Naive B cell (primary cell): ENCODE measurements at regions not wholly inside any gene's neighbourhood (a gene's known extent, or its start where the extent isn't known, plus 50 kb on each side); places are given as distances from the start of the nearest gene placed in this dataset.
A peak's percentile ranks its signal among the peaks of the same experiment; 100 is the strongest.
"Not testable (repeated sequence)": the region's sequence is repeated elsewhere in the genome, so short reads cannot be mapped to it uniquely, and the experiment has no call there.

Experiments used
- ATAC-seq, 2 donors: fragments of 150-1000 bp; cut with Tn5 transposase; 2 replicates each; pipeline ENCODE4 v1.10.0; 2021; ENCODE audit warnings: low read depth in 2 of 2, mild to moderate bottlenecking in 2 of 2, moderate library complexity in 2 of 2
- DNase-seq: peaks from one replicate; pipeline ENCODE4 v3.0.0; 2022
- H3K27ac Mint-ChIP-seq, 6 donors: one replicate each; pipeline ENCODE4 v1.8.0; 2020 to 2022; ENCODE audit warnings: mild to moderate bottlenecking in 6 of 6, mixed read lengths in 6 of 6, moderate library complexity in 5 of 6, inconsistent platforms in 2 of 6
- H3K27me3 Mint-ChIP-seq, 3 donors: one replicate each; pipeline ENCODE4 v1.8.0; 2021 to 2022; ENCODE audit warnings: mixed read lengths in 3 of 3, mild to moderate bottlenecking in 1 of 3
- H3K36me3 Mint-ChIP-seq, 2 donors: one replicate each; pipeline ENCODE4 v1.8.0; 2020 to 2022; ENCODE audit warnings: mixed read lengths in 2 of 2, inconsistent platforms in 1 of 2, mild to moderate bottlenecking in 1 of 2
- H3K4me1 Mint-ChIP-seq, 3 donors: one replicate each; pipeline ENCODE4 v1.8.0; 2020 to 2022; ENCODE audit warnings: mixed read lengths in 3 of 3, inconsistent platforms in 1 of 3, mild to moderate bottlenecking in 1 of 3, moderate library complexity in 1 of 3
- H3K4me3 Mint-ChIP-seq, 8 donors: one replicate each; pipeline ENCODE4 v1.8.0; 2020 to 2022; ENCODE audit warnings: mild to moderate bottlenecking in 8 of 8, mixed read lengths in 8 of 8, moderate library complexity in 8 of 8, inconsistent platforms in 2 of 8
- H3K9me3 Mint-ChIP-seq, 7 donors: one replicate each; pipeline ENCODE4 v1.8.0; 2020 to 2022; ENCODE audit warnings: mixed read lengths in 7 of 7, mild to moderate bottlenecking in 5 of 7, inconsistent platforms in 2 of 7, moderate library complexity in 1 of 7

DNA sequence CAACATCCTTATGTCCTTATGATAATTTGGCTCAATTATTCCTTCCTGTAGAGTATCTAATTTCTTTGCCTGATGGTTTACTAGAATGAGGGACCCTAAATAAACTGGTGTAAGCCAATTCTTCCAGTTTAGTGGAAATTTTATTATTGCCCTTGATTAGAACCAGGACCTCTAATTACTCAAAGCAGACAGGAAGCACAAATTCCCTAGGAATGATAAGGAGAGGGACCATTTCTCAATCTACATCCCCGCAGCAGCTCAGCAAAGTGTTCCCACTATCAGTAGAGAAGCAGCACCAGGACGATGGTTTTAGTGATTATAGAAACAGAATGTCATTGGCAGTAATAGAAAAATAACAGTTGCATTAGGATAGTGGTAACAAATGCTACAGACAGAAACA, 97.1 kb downstream of the PLPPR4 start:
- Mint-ChIP-seq H3K9me3 (peaks cover 0 to 8% (median 0%) of the 10 kb centered on the region in 7 donors), H3K27me3 (no peaks in the 10 kb centered on the region), H3K4me1 (no peaks in the 10 kb centered on the region), H3K36me3 (no peaks in the 10 kb centered on the region), H3K27ac (no peak overlapping the region), H3K4me3 (no peak overlapping the region)
- no peak for ATAC-seq
- DNase-seq: no peak

DNA sequence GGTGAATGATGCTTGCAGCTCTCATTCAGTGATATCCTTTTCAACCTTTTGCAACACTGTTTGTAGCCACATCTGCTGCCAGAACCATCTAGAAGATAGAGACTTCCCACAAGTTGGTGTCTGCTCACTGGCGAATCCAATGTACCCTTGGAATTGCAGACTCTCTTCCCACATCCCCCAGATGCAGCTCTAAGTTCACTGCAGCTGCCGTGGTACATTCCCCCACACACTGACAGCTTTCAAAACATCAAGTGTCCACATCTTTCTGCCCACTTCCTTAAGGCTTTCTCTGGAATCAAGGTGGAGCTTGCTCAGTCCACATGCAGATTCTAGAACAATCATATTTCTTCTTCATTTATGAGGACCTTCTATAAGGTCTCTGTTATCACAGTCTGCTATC, 99.2 kb downstream of the PLPPR4 start:
- DNase-seq (no peak), ATAC-seq (no peak)
- H3K36me3 Mint-ChIP-seq: no peaks in the 10 kb centered on the region
- H3K27me3 Mint-ChIP-seq: no peaks in the 10 kb centered on the region
- H3K4me1 Mint-ChIP-seq: no peaks in the 10 kb centered on the region
- H3K9me3 Mint-ChIP-seq: peaks cover 0 to 4% (median 0%) of the 10 kb centered on the region in 7 donors
- H3K4me3 Mint-ChIP-seq: no peak overlapping the region
- H3K27ac Mint-ChIP-seq: no peak overlapping the region

DNA sequence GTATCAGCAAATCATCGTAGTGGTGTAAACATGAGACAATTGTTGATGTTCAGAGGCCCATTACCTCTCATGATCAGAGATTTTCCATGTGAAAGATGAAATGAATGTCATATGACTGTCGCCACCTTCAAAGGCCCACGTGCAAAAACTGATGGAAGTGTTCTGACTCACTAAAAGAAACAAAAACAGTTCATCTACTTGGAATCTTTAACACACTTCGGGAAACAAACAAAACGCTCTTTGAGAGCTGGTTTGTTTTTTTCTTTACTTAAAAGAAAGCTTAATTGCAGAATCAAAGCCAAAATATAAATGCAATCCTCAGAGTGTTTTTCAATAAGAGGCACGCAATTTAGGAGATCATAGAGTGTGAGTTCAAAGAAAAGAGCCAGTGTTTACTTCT, 100.8 kb downstream of the PLPPR4 start:
- Mint-ChIP-seq H3K27me3 (no peaks in the 10 kb centered on the region), H3K36me3 (no peaks in the 10 kb centered on the region), H3K4me3 (no peak overlapping the region), H3K9me3 (peaks cover 0 to 6% (median 0%) of the 10 kb centered on the region in 7 donors), H3K27ac (no peak overlapping the region), H3K4me1 (no peaks in the 10 kb centered on the region)
- DNase-seq: no peak
- ATAC-seq: no peak

DNA sequence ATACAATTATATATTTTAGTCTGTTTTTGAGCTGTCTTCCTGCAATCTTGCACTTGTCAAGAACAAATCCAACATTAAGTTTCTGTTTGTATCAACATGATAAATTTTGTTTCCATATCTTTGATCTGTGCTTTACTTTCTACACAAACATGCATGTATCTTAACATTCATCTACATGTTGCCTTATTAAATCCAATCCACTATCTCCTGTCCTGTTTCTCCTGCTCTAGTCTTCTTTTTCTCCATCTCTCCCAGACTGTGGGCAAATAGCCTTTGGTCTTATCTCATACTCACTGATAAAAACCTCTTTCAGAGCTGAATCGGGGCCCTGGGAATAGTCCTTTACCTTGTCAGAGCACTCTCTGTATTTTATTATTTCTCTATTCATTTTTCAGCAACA, 101.3 kb downstream of the PLPPR4 start:
- no peaks in the 10 kb centered on the region for H3K4me1 Mint-ChIP-seq
- no peaks in the 10 kb centered on the region for H3K36me3 Mint-ChIP-seq
- no peak overlapping the region for H3K27ac Mint-ChIP-seq
- no peak overlapping the region for H3K4me3 Mint-ChIP-seq
- H3K9me3 Mint-ChIP-seq: peaks cover 0 to 3% (median 0%) of the 10 kb centered on the region in 7 donors
- ATAC-seq (no peak), DNase-seq (no peak)
- H3K27me3 Mint-ChIP-seq: no peaks in the 10 kb centered on the region

DNA sequence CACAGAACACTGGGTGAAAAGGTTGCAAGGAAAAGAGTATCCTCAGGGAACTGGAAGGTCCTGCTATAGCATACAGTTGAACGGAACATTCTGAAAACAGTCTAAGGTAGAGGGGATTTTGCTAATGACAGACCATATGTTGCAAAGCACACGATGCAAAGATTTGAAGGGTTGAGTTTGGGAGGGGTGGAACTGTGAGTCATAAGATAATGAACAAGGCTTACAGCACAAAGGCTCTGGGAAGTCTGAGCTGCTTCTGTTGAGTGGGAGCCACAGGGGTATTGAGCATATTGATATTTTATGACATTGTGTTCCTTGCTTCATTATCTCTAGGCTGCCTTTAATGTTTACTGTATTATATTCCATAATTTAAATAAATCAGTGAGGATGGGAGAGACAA, 104.9 kb downstream of the PLPPR4 start:
- Mint-ChIP-seq H3K4me3 (no peak overlapping the region), H3K27me3 (no peaks in the 10 kb centered on the region), H3K27ac (no peak overlapping the region), H3K4me1 (no peaks in the 10 kb centered on the region), H3K9me3 (peaks cover 0 to 3% (median 0%) of the 10 kb centered on the region in 7 donors), H3K36me3 (no peaks in the 10 kb centered on the region)
- ATAC-seq (no peak), DNase-seq (no peak)

DNA sequence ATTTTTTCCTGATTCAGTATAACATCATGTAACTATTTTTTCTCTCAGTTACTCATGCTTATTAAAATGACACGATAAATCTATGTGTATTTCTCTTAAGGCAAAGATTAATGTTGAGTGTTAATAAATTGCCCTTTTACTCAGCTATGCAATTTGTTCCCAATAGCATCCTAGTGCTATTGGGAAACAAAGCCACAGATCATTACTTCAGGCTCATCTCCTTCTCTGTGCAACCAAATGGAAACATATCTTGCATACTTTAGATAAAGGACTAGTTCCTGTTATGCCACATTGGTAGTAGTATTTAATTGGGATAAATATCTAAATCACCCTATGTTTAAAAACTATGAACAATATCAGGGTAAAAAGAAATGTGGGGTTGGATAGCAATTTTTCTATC, 106.2 kb downstream of the PLPPR4 start:
- Mint-ChIP-seq H3K4me1 (no peaks in the 10 kb centered on the region), H3K27me3 (no peaks in the 10 kb centered on the region), H3K9me3 (peaks cover 0 to 3% (median 0%) of the 10 kb centered on the region in 7 donors), H3K27ac (no peak overlapping the region), H3K36me3 (no peaks in the 10 kb centered on the region), H3K4me3 (no peak overlapping the region)
- ATAC-seq (no peak), DNase-seq (no peak)

DNA sequence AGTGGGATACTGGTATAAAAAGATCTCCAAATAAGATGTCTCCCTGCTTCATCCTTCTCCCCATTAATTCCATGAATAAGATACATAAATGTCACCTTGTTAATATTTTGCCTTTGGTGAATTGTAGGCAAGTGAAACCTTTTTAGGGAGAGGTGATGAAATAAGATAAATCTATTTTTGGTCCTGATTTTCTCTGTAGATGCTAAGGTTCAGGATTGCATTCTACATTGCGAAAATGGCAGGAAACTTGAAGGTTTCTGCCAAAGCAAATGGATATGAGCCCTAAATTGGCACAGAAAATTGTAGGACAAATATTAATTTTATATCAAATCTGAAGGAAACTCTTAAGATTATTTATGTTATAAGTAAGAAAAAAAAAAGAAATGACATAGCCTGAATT, 107.1 kb downstream of the PLPPR4 start:
- no peak overlapping the region for H3K4me3 Mint-ChIP-seq
- peaks cover 0 to 3% (median 0%) of the 10 kb centered on the region in 7 donors for H3K9me3 Mint-ChIP-seq
- H3K4me1 Mint-ChIP-seq: no peaks in the 10 kb centered on the region
- H3K27ac Mint-ChIP-seq: no peak overlapping the region
- DNase-seq (no peak), ATAC-seq (no peak)
- H3K36me3 Mint-ChIP-seq: no peaks in the 10 kb centered on the region
- no peaks in the 10 kb centered on the region for H3K27me3 Mint-ChIP-seq

DNA sequence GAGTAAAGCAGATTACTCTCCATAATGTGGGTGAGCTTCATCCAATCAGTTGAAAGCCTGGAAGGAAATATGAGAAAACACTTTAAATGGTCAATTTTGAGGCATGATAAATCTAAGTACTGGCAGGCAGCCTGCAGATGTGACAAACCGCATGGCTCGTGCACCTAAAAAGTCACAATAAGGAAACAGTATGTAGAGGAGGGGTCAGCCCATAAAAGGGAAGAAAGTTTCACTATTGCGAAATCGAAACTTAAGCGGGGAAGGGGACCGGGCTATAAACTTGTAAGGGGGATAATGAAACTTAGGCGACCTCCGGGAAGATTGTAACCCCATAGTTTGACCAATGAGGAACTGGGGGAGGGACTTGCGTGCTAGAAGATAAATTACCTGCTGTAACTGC, 109.8 kb downstream of the PLPPR4 start:
- Mint-ChIP-seq H3K4me1 (no peaks in the 10 kb centered on the region), H3K4me3 (peak overlapping the region in 2 of 8 donors; percentile 23 to 26), H3K36me3 (no peaks in the 10 kb centered on the region), H3K9me3 (peaks cover 0 to 1% (median under 1%) of the 10 kb centered on the region in 7 donors), H3K27ac (no peak overlapping the region), H3K27me3 (no peaks in the 10 kb centered on the region)
- ATAC-seq (no peak), DNase-seq (no peak)

DNA sequence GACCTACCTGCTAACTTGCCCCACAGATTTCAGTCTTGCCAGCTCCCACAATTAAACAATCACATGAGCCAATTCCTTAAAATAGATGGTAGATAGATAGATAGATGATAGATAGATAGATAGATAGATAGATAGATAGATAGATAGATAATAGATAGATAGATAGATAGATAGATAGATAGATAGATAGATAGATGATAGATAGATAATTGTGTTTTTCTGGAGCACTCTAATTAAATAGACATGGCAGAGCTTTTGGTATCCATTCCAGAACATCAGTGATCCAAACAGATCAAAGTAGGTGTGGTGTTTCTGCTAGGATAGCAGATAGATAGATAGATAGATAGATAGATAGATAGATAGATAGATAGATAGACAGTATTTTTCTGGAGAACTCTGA, 110.4 kb downstream of the PLPPR4 start:
- ATAC-seq, H3K36me3 Mint-ChIP-seq, DNase-seq, H3K27ac Mint-ChIP-seq, H3K4me3 Mint-ChIP-seq, H3K27me3 Mint-ChIP-seq, H3K4me1 Mint-ChIP-seq, H3K9me3 Mint-ChIP-seq: not testable (repeated sequence)

DNA sequence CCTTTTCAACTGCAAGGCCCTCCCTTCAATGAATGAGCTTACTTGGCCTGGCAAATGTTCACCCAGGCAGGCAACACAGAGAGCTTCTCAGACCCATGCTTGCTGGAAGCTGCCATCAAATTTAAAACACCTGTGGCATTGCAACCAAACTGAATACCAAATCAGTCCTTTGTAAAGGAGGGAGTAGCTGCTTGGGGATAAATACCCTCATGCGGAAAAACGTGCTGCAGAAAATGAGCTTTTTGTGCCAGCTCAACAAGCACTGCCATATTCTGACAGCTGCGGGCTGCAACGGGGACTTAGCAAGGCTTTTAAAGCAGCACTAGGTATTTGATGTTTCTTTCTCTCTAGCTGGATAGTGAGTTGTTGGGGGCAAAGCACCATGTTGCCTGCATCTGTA, 119.7 kb downstream of the PLPPR4 start:
- H3K36me3 Mint-ChIP-seq: no peaks in the 10 kb centered on the region
- H3K4me3 Mint-ChIP-seq: no peak overlapping the region
- H3K9me3 Mint-ChIP-seq: peaks cover 4 to 16% (median 9%) of the 10 kb centered on the region in 7 donors
- H3K4me1 Mint-ChIP-seq: no peaks in the 10 kb centered on the region
- no peaks in the 10 kb centered on the region for H3K27me3 Mint-ChIP-seq
- H3K27ac Mint-ChIP-seq: no peak overlapping the region
- DNase-seq (no peak), ATAC-seq (no peak)

DNA sequence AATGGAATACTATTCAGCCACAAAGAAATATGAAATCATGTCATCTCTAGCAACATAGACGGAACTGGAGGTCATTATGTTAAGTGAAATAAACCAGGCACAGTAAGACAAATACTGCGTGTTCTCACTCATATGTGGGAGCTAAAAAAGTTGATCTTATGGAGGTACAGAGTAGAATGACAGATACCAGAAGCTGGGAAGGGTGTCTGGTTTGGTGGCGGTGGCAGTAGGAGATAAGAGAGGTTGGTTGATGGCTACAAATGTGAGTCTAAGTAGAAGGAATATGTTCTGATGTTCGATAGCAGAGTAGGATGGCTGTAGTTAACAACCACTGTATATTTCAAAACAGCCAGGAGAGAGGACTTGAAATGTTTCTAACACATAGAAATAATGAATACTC, 121.6 kb downstream of the PLPPR4 start:
- H3K9me3 Mint-ChIP-seq: peaks cover 2 to 11% (median 6%) of the 10 kb centered on the region in 7 donors
- H3K4me3 Mint-ChIP-seq: no peak overlapping the region
- no peaks in the 10 kb centered on the region for H3K27me3 Mint-ChIP-seq
- no peaks in the 10 kb centered on the region for H3K36me3 Mint-ChIP-seq
- no peaks in the 10 kb centered on the region for H3K4me1 Mint-ChIP-seq
- DNase-seq: no peak
- no peak overlapping the region for H3K27ac Mint-ChIP-seq
- ATAC-seq: no peak

DNA sequence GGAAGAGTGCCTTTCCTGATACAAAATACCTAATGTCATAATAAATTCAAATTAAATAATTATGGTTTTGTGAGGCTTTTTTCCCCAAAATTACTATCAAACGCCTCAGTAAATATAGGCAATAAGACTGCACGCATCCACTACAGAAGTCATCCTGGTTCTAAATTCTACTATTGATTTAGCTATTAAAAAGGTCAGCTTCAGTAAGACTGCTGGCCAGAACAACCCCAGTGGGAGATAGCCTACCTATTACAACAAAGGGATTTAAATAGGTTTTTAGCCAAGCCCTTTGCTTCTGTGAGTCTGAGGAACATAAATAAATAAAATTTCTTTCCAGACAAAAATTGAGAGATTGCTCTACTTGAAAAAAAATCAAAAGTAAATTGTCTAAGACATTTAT, 132.1 kb downstream of the PLPPR4 start:
- H3K27ac Mint-ChIP-seq: no peak overlapping the region
- DNase-seq (no peak), ATAC-seq (no peak)
- H3K36me3 Mint-ChIP-seq: no peaks in the 10 kb centered on the region
- no peaks in the 10 kb centered on the region for H3K27me3 Mint-ChIP-seq
- H3K9me3 Mint-ChIP-seq: peaks cover 0 to 3% (median 0%) of the 10 kb centered on the region in 7 donors
- H3K4me3 Mint-ChIP-seq: no peak overlapping the region
- no peaks in the 10 kb centered on the region for H3K4me1 Mint-ChIP-seq

DNA sequence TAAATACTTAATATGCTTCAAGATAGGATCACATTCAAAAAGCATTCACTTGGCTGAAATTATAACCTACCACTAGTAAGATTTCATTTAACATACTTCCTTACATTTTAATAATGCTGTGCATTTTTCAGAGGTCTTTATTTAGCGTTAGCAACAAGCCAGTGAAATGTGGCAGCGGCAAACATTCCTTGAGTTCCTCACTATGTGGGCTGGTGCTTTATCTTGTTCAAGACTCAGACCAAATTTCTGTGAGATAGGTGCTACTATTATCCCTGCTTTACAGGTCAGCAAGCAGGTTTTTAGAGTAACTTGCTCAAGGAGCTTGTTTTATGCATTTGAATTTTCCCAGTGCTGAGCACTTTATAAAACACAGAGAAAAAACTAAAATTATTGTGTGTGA, 132.7 kb downstream of the PLPPR4 start:
- Mint-ChIP-seq H3K27ac (no peak overlapping the region), H3K4me3 (no peak overlapping the region), H3K4me1 (no peaks in the 10 kb centered on the region), H3K36me3 (no peaks in the 10 kb centered on the region), H3K27me3 (no peaks in the 10 kb centered on the region), H3K9me3 (peaks cover 0 to 3% (median 0%) of the 10 kb centered on the region in 7 donors)
- ATAC-seq: no peak
- no peak for DNase-seq

DNA sequence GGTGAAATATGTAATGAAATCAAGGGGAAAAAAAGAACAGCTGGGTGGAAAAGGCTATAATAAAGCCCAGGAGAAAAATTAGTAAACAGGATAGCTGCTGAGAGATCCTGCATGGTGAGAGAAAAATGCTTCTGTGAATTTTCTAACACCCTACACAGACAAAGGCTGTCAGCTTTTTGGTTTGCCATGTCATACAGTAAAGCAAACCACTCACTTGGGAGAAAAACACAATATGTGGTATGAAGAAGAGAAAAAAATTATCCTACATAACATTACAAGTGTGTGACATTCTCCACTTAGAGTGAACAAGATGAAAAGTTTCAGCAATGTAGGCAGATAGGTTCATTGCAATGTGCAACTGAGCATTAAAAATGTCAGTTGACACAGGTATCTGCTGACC, 133.6 kb downstream of the PLPPR4 start:
- Mint-ChIP-seq H3K4me3 (no peak overlapping the region), H3K27ac (no peak overlapping the region), H3K36me3 (no peaks in the 10 kb centered on the region), H3K4me1 (no peaks in the 10 kb centered on the region), H3K9me3 (peaks cover 0 to 3% (median 0%) of the 10 kb centered on the region in 7 donors), H3K27me3 (no peaks in the 10 kb centered on the region)
- no peak for DNase-seq
- no peak for ATAC-seq

DNA sequence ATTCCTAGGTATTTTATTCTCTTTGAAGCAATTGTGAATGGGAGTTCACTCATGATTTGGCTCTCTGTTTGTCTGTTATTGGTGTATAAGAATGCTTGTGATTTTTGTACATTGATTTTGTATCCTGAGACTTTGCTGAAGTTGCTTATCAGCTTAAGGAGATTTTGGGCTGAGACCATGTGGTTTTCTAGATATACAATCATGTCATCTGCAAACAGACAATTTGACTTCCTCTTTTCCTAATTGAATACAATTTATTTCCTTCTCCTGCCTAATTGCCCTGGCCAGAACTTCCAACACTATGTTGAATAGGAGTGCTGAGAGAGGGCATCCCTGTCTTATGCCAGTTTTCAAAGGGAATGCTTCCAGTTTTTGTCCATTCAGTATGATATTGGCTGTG, 137.3 kb downstream of the PLPPR4 start:
- peak overlapping the region in 1 of 6 donors; percentile 53 for H3K27ac Mint-ChIP-seq
- H3K9me3 Mint-ChIP-seq, H3K36me3 Mint-ChIP-seq, H3K27me3 Mint-ChIP-seq, H3K4me1 Mint-ChIP-seq, DNase-seq, H3K4me3 Mint-ChIP-seq, ATAC-seq: not testable (repeated sequence)
